HepG2 (cell line): ENCODE measurements at regions not wholly inside any gene's neighbourhood (a gene's known extent, or its start where the extent isn't known, plus 50 kb on each side); places are given as distances from the start of the nearest gene placed in this dataset.

Experiments used
- ATAC-seq: fragments of 200-7000 bp; cut with Tn5 transposase; 3 replicates; pipeline ENCODE4 v1.9.1; 2020; ENCODE audit warnings: mild to moderate bottlenecking, moderate library complexity
- BruUV-seq: library from RNA; stranded (reverse); fragments of 400-500 nt; replicated peaks from 2 replicates; lab custom pipeline; 2021; lab: Mats Ljungman, UMichigan
- CTCF ChIA-PET: fragments of 300-600 bp; formaldehyde crosslinking; extraction: SDS; loops from one replicate; lab custom pipeline; 2021; ENCODE audit warnings: low total read pairs, inconsistent platforms, low intra/inter-chr PET ratio; lab: Yijun Ruan, JAX
- POLR2A ChIA-PET: fragments of 350-600 bp; sonication (Branson Sonifier 250); formaldehyde crosslinking; loops from one replicate; lab custom pipeline; 2020; ENCODE audit warnings: antibody characterized with exemption, inconsistent platforms; lab: Yijun Ruan, JAX
- DNase-seq: peaks from one replicate; pipeline ENCODE4 v3.0.0-alpha.2; 2015; ENCODE audit warnings: low spot score
- FAIRE-seq: peaks from 3 replicates; lab custom pipeline; 2011; peaks lifted over from hg19 to GRCh38; lab: Jason Lieb, UNC
- H2AFZ ChIP-seq: one replicate; pipeline ENCODE4 v1.6.1; 2011; ENCODE audit warnings: low read length, inconsistent platforms
- H3K27ac ChIP-seq: fragments of 300-600 bp; 3 replicates; pipeline ENCODE4 v1.8.0; 2011; ENCODE audit warnings: mixed run types, mild to moderate bottlenecking, mixed read lengths, low read length, inconsistent platforms; ENCODE audit not compliant: insufficient read depth; ENCODE audit errors: extremely low read length
- H3K27me3 ChIP-seq, 2 experiments: fragments of 200-600 bp in 1 of 2; 2 replicates in 1 of 2; 3 replicates in 1 of 2; pipeline versions ENCODE4 v1.6.0 to v1.8.0; 2011; ENCODE audit warnings: low read length in 2 of 2, mild to moderate bottlenecking in 2 of 2, moderate library complexity in 2 of 2, inconsistent platforms in 1 of 2; ENCODE audit not compliant: insufficient read depth in 2 of 2, control insufficient read depth in 1 of 2
- H3K36me3 ChIP-seq, 2 experiments: fragments of 200-600 bp in 1 of 2; replicated peaks in 1 of 2; 2 replicates in 1 of 2; 3 replicates in 1 of 2; pipeline versions ENCODE4 v1.5.1 to v1.8.0; 2011; ENCODE audit warnings: low read length in 2 of 2, inconsistent platforms in 1 of 2; ENCODE audit not compliant: insufficient read depth in 2 of 2, control insufficient read depth in 1 of 2
- H3K4me1 ChIP-seq: 2 replicates; pipeline ENCODE4 v1.5.1; 2012; ENCODE audit warnings: low read length, inconsistent platforms; ENCODE audit not compliant: insufficient read depth
- H3K4me2 ChIP-seq: 2 replicates; pipeline ENCODE4 v1.6.0; 2011; ENCODE audit warnings: low read depth, low read length, inconsistent platforms
- H3K4me3 ChIP-seq, 3 experiments: fragments of 200-600 bp in 1 of 3; sonication (generic), shearing (Covaris generic) in 1 of 3; replicated peaks in 1 of 3; 2 replicates each; pipeline ENCODE4 v1.5.1; 2011 to 2016; ENCODE audit warnings: low read length in 3 of 3, inconsistent platforms in 2 of 3, low read depth in 2 of 3, mild to moderate bottlenecking in 2 of 3, control low read depth in 1 of 3, mixed read lengths in 1 of 3; ENCODE audit not compliant: insufficient read depth in 1 of 3
- H3K79me2 ChIP-seq: one replicate; pipeline ENCODE4 v1.6.1; 2011; ENCODE audit warnings: low read length, inconsistent platforms; ENCODE audit not compliant: insufficient read depth
- H3K9ac ChIP-seq: 2 replicates; pipeline ENCODE4 v1.6.0; 2011; ENCODE audit warnings: mild to moderate bottlenecking, low read depth, low read length, inconsistent platforms; ENCODE audit not compliant: insufficient read depth
- H3K9me3 ChIP-seq: 2 replicates; pipeline ENCODE4 v1.5.1; 2012; ENCODE audit warnings: mild to moderate bottlenecking, low read length
- H4K20me1 ChIP-seq: 2 replicates; pipeline ENCODE4 v1.6.0; 2011; ENCODE audit warnings: inconsistent platforms, mild to moderate bottlenecking, low read length, moderate library complexity; ENCODE audit not compliant: insufficient read depth
- AHDC1 ChIP-seq: sonication (generic); formaldehyde crosslinking; IDR thresholded peaks from 2 replicates; pipeline ENCODE4 v1.5.1; 2020; ENCODE audit warnings: mild to moderate bottlenecking, missing genetic modification reagents, borderline replicate concordance
- FOXA3 ChIP-seq: IDR thresholded peaks from 2 replicates; pipeline ENCODE4 v1.6.1; 2016; ENCODE audit warnings: missing genetic modification reagents, missing compliant biosample characterization
- HOXA3 ChIP-seq: sonication (generic); formaldehyde crosslinking; IDR thresholded peaks from 2 replicates; pipeline ENCODE4 v1.5.0; 2020; ENCODE audit warnings: missing genetic modification reagents
- IRF2 ChIP-seq: IDR thresholded peaks from 2 replicates; pipeline ENCODE4 v1.6.1; 2018; ENCODE audit warnings: missing genetic modification reagents, missing compliant biosample characterization
- NFKB2 ChIP-seq: sonication (generic); formaldehyde crosslinking; IDR thresholded peaks from 2 replicates; pipeline ENCODE4 v1.4.0; 2020; ENCODE audit warnings: missing genetic modification reagents, borderline replicate concordance
- NFYC ChIP-seq: IDR thresholded peaks from 2 replicates; pipeline ENCODE4 v1.6.1; 2016; ENCODE audit warnings: missing genetic modification reagents, missing compliant biosample characterization
- POGK ChIP-seq: sonication (generic); formaldehyde crosslinking; conservative IDR thresholded peaks from 2 replicates; pipeline ENCODE4 v1.8.0; 2022; ENCODE audit warnings: mild to moderate bottlenecking, moderate library complexity, missing genetic modification reagents
- U2AF2 ChIP-seq: fragments of 200-400 bp; formaldehyde crosslinking; IDR thresholded peaks from 2 replicates; pipeline ENCODE4 v1.6.1; 2017; ENCODE audit warnings: low read depth, mild to moderate bottlenecking, low read length
- WIZ ChIP-seq: sonication (generic); formaldehyde crosslinking; IDR thresholded peaks from 2 replicates; pipeline ENCODE4 v1.5.1; 2020; ENCODE audit warnings: mild to moderate bottlenecking, missing genetic modification reagents
- ZBTB33 ChIP-seq: sonication (generic); formaldehyde crosslinking; IDR thresholded peaks from 2 replicates; pipeline ENCODE4 v1.4.0; 2020; ENCODE audit warnings: missing genetic modification reagents
- ZBTB7A ChIP-seq: sonication (generic); formaldehyde crosslinking; IDR thresholded peaks from 2 replicates; pipeline ENCODE4 v1.8.0; 2022; ENCODE audit warnings: mild to moderate bottlenecking, missing genetic modification reagents
- ZGPAT ChIP-seq: IDR thresholded peaks from 2 replicates; pipeline ENCODE4 v1.6.1; 2016; ENCODE audit warnings: mild to moderate bottlenecking
- ZKSCAN5 ChIP-seq: sonication (generic); formaldehyde crosslinking; IDR thresholded peaks from 2 replicates; pipeline ENCODE4 v1.5.1; 2020; ENCODE audit warnings: mild to moderate bottlenecking, missing genetic modification reagents
- WGBS: methylation state at CpG from one replicate; pipeline ENCODE4 v1.1.6; 2017; ENCODE audit warnings: low lambda C conversion rate; 5-methylcytosine and 5-hydroxymethylcytosine counted together
- in situ Hi-C: cut with HindIII; loops from 2 replicates; pipeline ENCODE4 v1.10.0; 2017; ENCODE audit warnings: low pct_unique_long_range_greater_than_20kb; ENCODE audit not compliant: extremely low pct_ligation_motif_present
- intact Hi-C: fragments of 100-400 bp; cut with micrococcal nuclease; formaldehyde crosslinking; loops from one replicate; pipeline ENCODE4 v1.10.0; 2022; ENCODE audit not compliant: unreplicated experiment

GRCh38 chr12:114738460-114739184, 54.6 kb upstream of the TBX3 start:
- H3K36me3 ChIP-seq = no peaks in the 10 kb centered on the region
- ChIA-PET CTCF (no interaction called here), POLR2A (interaction anchor here (1.2 to 2.4 kb wide), 4 partner anchors 26 to 69 kb away, joined by 3 to 20 read pairs (median 7); partner anchors contain the start of gene TBX3)
- DNase-seq = peak; percentile 96
- H4K20me1 ChIP-seq = no peaks in the 10 kb centered on the region
- peak; percentile 97 for FAIRE-seq
- no peaks in the 10 kb centered on the region for H3K9me3 ChIP-seq
- H3K79me2 ChIP-seq = no peaks in the 10 kb centered on the region
- 18% methylated on average over 9 of the region's 9 CpGs for WGBS
- H3K27me3 ChIP-seq = no peaks in the 10 kb centered on the region
- H3K4me2 ChIP-seq = peak overlapping the region; percentile 10; the same call in 1 of the 2 replicates
- H3K4me3 ChIP-seq = no peak overlapping the region
- no TSS peak for BruUV-seq
- intact Hi-C loops (no loop called here), in situ Hi-C loops (no loop called here)
- peak overlapping the region; percentile 32 for H3K27ac ChIP-seq
- ATAC-seq = peak; percentile 93
- H3K4me1 ChIP-seq = peaks cover 39% of the 10 kb centered on the region
- no peak overlapping the region for H3K9ac ChIP-seq
- H2AFZ ChIP-seq = no peak overlapping the region
- TF ChIP-seq WIZ (CRISPR knock-in tag) (no peak), FOXA3 (CRISPR knock-in tag) (peak; percentile 89), POGK (CRISPR knock-in tag) (peak; percentile 72; the same call in 1 of the 2 replicates), NFYC (0 out of 2 replicates have a peak, but pooled peaks have one; percentile 33), ZKSCAN5 (no peak), ZGPAT (peak; percentile 86), ZBTB7A (peak; percentile 70; the same call in 1 of the 2 replicates), IRF2 (CRISPR knock-in tag) (peak; percentile 92), ZBTB33 (CRISPR knock-in tag) (peak; percentile 64), HOXA3 (CRISPR knock-in tag) (peak; percentile 64; the same call in 1 of the 2 replicates), U2AF2 (no peak), AHDC1 (CRISPR knock-in tag) (peak; percentile 88; the same call in 1 of the 2 replicates), NFKB2 (CRISPR knock-in tag) (peak; percentile 43; the same call in 1 of the 2 replicates)
